ENCODE measurements at regions not wholly inside any gene's neighbourhood (a gene's known extent, or its start where the extent isn't known, plus 50 kb on each side); places are given as distances from the start of the nearest gene placed in this dataset.

- dilution Hi-C loops (cut with MboI; ENCODE audit: extremely low pct_ligation_motif_present, low sequenced_read_pairs) (no loop called here), intact Hi-C loops (cut with micrococcal nuclease) (no loop called here)
- H3K4me1 ChIP-seq (ENCODE audit: control insufficient read depth, extremely low read depth, insufficient read depth, low read length), result no peaks in the 10 kb centered on the region
- no peak overlapping the region for H2AFZ ChIP-seq (ENCODE audit: low read depth, low read length)
- H3K79me2 ChIP-seq (ENCODE audit: control insufficient read depth, insufficient read depth, low read length), result no peaks in the 10 kb centered on the region
- TF ChIP-seq MAX (IDR thresholded peaks at IDR 0.05; ENCODE audit: insufficient read depth, insufficient read length), result no peak
- no peak for TF ChIP-seq GATA2 (IDR thresholded peaks at IDR 0.05; ENCODE audit: insufficient read depth, insufficient read length, low read depth, low read length)
- TF ChIP-seq MYC (IDR thresholded peaks at IDR 0.05; ENCODE audit: low read depth, low read length), result no peak
- TF ChIP-seq EZH2 (IDR thresholded peaks at IDR 0.05; ENCODE audit: borderline replicate concordance, low read depth, low read length, severe bottlenecking), result no peak
- no peak for TF ChIP-seq FOS (IDR thresholded peaks at IDR 0.05; ENCODE audit: borderline replicate concordance, insufficient read depth, low read length)
- no peak for TF ChIP-seq POLR2A (IDR thresholded peaks at IDR 0.05; ENCODE audit: low read depth, low read length)
- no peak for TF ChIP-seq POLR2AphosphoS5 (IDR thresholded peaks at IDR 0.05; ENCODE audit: insufficient read depth, low read depth, low read length)
- ChIA-PET POLR2A (no interaction called here), CTCF (no interaction called here)
- BruUV-seq (replicated peaks), result no TSS peak
- no peaks in the 10 kb centered on the region for H3K9me3 ChIP-seq (replicated peaks; ENCODE audit: control insufficient read depth, insufficient read depth, low read length)
- no peak overlapping the region for H3K27ac ChIP-seq (ENCODE audit: insufficient read depth, low read depth, low read length)
- no peak overlapping the region for H3K4me2 ChIP-seq (ENCODE audit: insufficient read depth, low read length)
- H3K9me1 ChIP-seq (replicated peaks; ENCODE audit: control insufficient read depth, extremely low read depth, insufficient read depth, low read length), result no peaks in the 10 kb centered on the region
- H3K36me3 ChIP-seq (ENCODE audit: control insufficient read depth in 2 of 2, extremely low read depth in 1 of 2, insufficient read depth in 2 of 2, low read length in 2 of 2), result no peaks in the 10 kb centered on the region
- no peak overlapping the region for H3K9ac ChIP-seq (replicated peaks; ENCODE audit: extremely low read depth, insufficient read depth, low read length)
- no peaks in the 10 kb centered on the region for H4K20me1 ChIP-seq (replicated peaks; ENCODE audit: control insufficient read depth, extremely low read depth, insufficient read depth, low read length)
- H3K4me3 ChIP-seq (replicated peaks in 1 of 3; ENCODE audit: insufficient read depth in 1 of 3, low read depth in 1 of 3, low read length in 3 of 3), result no peak overlapping the region
- no peaks in the 10 kb centered on the region for H3K27me3 ChIP-seq (ENCODE audit: control insufficient read depth in 2 of 2, insufficient read depth in 2 of 2, low read length in 2 of 2)
- no peak for DNase-seq (ENCODE audit: low read depth, low spot score)
- no peak for FAIRE-seq
These were observed 272.2 kb downstream of the KIF4B start for GRCh38 chr5:155285706-155286105.

GRCh38 chr5:155290937-155291336 lies 277.4 kb downstream of the KIF4B start:
- no peaks in the 10 kb centered on the region for H3K27me3 ChIP-seq (ENCODE audit: control insufficient read depth in 2 of 2, insufficient read depth in 2 of 2, low read length in 2 of 2)
- H3K4me1 ChIP-seq (ENCODE audit: control insufficient read depth, extremely low read depth, insufficient read depth, low read length), result no peaks in the 10 kb centered on the region
- H2AFZ ChIP-seq (ENCODE audit: low read depth, low read length), result no peak overlapping the region
- no TSS peak for BruUV-seq (replicated peaks)
- dilution Hi-C loops (cut with MboI; ENCODE audit: extremely low pct_ligation_motif_present, low sequenced_read_pairs), result no loop called here
- ChIA-PET CTCF (no interaction called here), POLR2A (no interaction called here)
- intact Hi-C loops (cut with micrococcal nuclease), result no loop called here
- FAIRE-seq (no peak), DNase-seq (ENCODE audit: low read depth, low spot score) (no peak)
- no peak overlapping the region for H3K27ac ChIP-seq (ENCODE audit: insufficient read depth, low read depth, low read length)
- no peaks in the 10 kb centered on the region for H3K36me3 ChIP-seq (ENCODE audit: control insufficient read depth in 2 of 2, extremely low read depth in 1 of 2, insufficient read depth in 2 of 2, low read length in 2 of 2)
- H3K9me1 ChIP-seq (replicated peaks; ENCODE audit: control insufficient read depth, extremely low read depth, insufficient read depth, low read length), result no peaks in the 10 kb centered on the region
- no peaks in the 10 kb centered on the region for H3K79me2 ChIP-seq (ENCODE audit: control insufficient read depth, insufficient read depth, low read length)
- no peak overlapping the region for H3K9ac ChIP-seq (replicated peaks; ENCODE audit: extremely low read depth, insufficient read depth, low read length)
- no peaks in the 10 kb centered on the region for H3K9me3 ChIP-seq (replicated peaks; ENCODE audit: control insufficient read depth, insufficient read depth, low read length)
- H3K4me3 ChIP-seq (replicated peaks in 1 of 3; ENCODE audit: insufficient read depth in 1 of 3, low read depth in 1 of 3, low read length in 3 of 3), result no peak overlapping the region
- TF ChIP-seq FOS (IDR thresholded peaks at IDR 0.05; ENCODE audit: borderline replicate concordance, insufficient read depth, low read length) (no peak), JUN (IDR thresholded peaks at IDR 0.05; ENCODE audit: borderline replicate concordance, insufficient read depth, insufficient read length, low read depth) (no peak), CTCF (IDR thresholded peaks at IDR 0.05; ENCODE audit: extremely low read depth in 1 of 2, insufficient read depth in 1 of 2, low read depth in 1 of 2, low read length in 2 of 2) (no peak), GATA2 (IDR thresholded peaks at IDR 0.05; ENCODE audit: insufficient read depth, insufficient read length, low read depth, low read length) (no peak), MAX (IDR thresholded peaks at IDR 0.05; ENCODE audit: insufficient read depth, insufficient read length) (no peak), EZH2 (IDR thresholded peaks at IDR 0.05; ENCODE audit: borderline replicate concordance, low read depth, low read length, severe bottlenecking) (no peak), MYC (IDR thresholded peaks at IDR 0.05; ENCODE audit: low read depth, low read length) (no peak), POLR2A (IDR thresholded peaks at IDR 0.05; ENCODE audit: low read depth, low read length) (no peak), POLR2AphosphoS5 (IDR thresholded peaks at IDR 0.05; ENCODE audit: insufficient read depth, low read depth, low read length) (no peak)
- no peak overlapping the region for H3K4me2 ChIP-seq (ENCODE audit: insufficient read depth, low read length)
- no peaks in the 10 kb centered on the region for H4K20me1 ChIP-seq (replicated peaks; ENCODE audit: control insufficient read depth, extremely low read depth, insufficient read depth, low read length)

Data from endothelial cell of umbilical vein (primary cell).